Left forelimb (tissue), 1 donor: ENCODE measurements at regions not wholly inside any gene's neighbourhood (a gene's known extent, or its start where the extent isn't known, plus 50 kb on each side); places are given as distances from the start of the nearest gene placed in this dataset.

ENCODE experiments used
- DNase-seq: peaks from one replicate; pipeline ENCODE4 v3.0.0-alpha.2; 2018; ENCODE audit warnings: low spot score

GRCh38 chr7:25395976-25396375 is 167.7 kb upstream of the NPVF start:
- DNase-seq, result no peak

DNA sequence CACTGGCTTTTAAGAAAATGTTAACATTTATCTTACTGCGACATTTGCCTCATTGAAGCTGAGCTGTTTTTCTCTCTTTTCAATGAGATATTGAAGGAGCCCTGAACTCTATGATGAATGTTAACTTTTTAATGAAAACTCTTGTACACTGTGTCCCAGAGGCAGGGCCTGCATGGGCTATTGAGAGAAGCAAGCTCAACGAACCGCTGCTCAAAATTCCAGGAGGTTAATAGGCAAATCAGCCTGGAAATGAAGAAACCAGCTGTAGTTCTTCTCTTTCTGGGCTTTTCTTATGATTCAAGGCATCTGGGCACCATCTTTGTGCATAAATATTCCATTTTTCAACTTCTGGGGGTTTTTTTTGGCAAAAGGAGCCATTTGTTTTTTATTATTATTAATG is 168.4 kb upstream of the NPVF start:
- DNase-seq, result no peak

DNA sequence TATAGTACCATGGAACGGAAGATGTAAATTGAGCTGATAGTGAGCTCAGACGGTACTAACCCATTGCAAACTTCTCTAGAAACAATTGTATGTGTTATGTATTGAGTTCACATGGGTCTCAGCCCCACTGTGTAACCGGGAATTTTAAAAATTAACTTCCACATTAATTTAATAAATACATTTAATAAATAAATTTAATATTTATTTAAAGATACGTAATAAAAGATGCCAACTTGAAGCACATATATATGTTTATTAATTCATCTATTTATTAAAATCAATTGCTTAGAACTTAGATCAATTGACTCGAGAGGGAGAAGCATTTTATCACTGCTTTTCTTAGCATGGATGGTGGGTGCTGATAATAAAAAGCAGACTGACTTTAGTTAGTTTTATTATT is 170.1 kb upstream of the NPVF start:
- no peak for DNase-seq

DNA sequence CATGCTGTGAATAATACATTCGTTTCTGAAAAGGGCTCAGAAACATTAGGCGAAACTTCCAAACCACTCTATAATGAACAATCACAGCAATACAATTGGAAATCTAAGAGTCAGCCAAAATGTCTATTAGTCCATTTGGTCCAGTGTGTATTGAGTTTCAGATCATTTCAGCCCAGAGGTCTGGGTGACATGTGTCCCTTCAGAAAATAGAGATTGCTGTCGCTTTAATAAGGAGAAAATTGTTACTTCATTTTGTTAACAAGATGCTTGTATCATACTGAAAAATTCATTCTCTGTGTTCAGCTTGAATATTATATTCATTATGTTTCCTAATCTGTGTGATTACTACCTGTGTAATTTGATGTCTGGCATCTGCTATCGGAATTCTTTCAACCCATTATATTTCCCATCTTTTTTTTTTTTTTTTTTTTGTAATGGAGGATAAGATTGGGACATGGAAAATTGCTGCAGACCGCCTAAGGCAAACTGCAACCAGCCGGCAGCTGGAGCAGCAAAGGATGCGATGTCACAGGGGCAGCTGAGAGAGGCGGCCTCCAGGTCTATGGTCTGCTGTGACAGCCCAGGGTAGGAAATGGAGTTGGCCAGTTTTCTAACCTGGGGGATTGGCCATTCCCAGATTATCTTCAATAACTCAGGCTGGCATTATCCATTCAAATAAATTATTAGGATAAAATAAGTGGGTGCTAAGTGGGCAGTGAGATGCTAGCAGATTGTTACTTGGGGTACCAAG is 170.9 kb upstream of the NPVF start:
- no peak for DNase-seq

GRCh38 chr7:25402532-25402931 is 174.2 kb upstream of the NPVF start:
- DNase-seq, result no peak

- DNase-seq, result no peak
Observed at GRCh38 chr7:25405736-25406135, 177.4 kb upstream of the NPVF start.

GRCh38 chr7:25407053-25407452 is 178.8 kb upstream of the NPVF start:
- no peak for DNase-seq

- DNase-seq, result no peak
Observed at GRCh38 chr7:25408012-25408687, 179.9 kb upstream of the NPVF start.

DNA sequence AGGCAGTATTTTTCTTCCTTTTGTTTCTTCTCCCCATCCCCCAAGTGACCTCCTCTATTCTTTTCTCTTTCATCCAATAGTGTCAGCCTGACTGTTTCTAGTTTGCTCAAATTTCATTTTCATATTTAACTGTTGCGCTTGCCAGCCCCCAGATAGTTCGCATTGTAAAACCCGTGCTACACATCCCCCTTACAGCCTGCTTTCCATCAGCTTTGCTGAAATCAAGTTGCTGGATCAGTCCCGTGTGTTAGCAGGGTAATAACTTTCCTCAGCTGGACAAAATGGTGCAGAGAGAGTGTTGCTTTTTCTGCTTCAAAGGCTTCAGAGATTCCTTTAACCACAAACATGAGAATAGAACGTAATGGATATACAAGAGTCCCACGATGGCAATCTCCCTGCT is 180.6 kb upstream of the NPVF start:
- no peak for DNase-seq

DNA sequence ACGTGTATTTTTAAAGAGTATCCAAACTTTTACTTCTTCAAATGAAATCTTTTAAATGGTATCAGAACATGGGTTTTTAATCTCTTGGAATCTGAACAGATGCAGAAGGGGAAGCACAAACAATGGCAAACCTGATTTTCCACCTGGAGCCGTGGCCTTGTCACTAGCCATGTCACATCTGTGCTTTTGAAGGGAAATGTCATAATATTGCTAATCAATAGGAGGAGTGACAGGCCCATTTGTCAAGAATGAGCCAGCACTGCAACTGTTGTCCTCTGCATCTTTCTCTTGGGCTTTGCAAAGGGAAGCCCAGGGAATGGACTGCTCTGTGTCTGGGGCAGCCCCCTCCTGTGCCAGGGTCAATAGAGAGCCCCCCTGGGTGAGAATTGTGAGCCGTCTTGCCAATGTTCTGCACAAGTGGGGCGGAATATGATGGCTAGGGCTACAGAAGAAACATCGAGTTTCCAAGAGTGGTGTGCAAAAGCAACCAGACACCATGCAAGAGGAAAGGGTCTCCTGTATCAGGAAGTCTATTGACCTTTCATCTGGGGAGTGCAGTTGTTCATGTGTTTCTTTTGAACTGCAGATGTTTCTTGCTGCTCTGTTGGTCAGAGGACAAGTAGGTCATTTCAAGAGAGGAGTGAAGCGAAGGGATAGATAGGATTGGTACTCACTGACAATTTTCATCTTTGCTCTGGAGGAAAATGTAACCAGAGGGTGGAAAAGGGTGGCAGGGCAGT is 181.8 kb upstream of the NPVF start:
- no peak for DNase-seq

GRCh38 chr7:25420771-25421170 is 192.5 kb upstream of the NPVF start:
- DNase-seq, result no peak

DNA sequence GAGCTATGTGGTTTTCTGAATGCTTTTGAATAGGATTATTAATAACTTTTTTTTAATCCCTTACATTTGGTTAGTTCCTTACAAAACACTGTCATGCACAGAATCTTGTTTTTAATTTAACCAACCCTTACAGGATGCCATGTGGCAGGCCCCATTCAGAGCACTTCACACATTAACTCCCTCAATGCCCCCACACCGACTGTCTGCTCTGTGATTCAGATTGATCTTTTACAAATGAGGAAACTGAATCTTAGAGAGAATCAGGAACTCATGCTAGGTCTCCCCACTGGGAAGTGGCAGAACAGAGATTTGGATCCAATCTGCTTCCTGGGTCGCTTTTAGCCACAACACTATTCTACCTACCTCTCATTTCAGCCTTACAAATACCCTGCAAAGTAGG is 195.8 kb upstream of the NPVF start:
- DNase-seq, result no peak

DNA sequence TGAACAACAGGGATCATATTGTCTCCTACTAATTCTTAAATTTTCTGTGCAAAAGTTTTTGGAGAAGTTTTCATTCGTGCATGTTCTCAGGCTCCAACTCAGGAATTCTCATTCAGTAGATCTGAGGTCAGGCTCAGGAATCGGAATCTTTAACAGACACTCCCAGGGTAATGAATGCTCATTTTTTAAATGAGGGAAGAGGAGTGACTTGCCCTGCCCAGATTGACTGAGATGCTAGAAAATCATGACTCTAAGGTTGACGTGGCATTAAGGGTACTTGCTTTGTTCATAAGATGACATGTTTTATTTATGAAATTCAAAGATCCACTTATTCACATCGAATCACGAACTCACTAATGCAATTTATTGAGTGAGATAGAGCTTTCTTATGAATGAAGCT is 196.6 kb upstream of the NPVF start:
- DNase-seq, result no peak

- no peak for DNase-seq
Observed at GRCh38 chr7:25427721-25428120, 199.4 kb upstream of the NPVF start.

DNA sequence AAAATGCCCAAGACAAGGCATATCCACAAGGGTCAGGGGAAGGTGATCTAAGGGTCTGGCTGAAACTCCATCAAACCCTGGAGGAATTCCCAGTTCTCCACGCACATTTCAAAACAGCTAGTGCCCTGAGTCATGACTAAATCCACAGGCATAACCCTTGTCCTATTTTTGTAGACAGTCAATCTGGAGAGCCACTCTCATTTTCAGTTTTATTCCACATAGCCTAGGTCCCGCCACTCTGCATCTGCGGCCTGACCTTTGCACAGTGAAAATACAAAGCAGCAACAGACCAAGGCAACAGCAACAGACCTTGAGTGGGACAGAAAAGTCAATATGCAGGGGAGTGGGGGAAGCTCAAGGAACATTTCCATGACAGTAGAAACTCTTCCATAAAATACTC is 201.4 kb upstream of the NPVF start:
- no peak for DNase-seq

GRCh38 chr7:25430200-25430931 is 202.1 kb upstream of the NPVF start:
- DNase-seq, result no peak

DNA sequence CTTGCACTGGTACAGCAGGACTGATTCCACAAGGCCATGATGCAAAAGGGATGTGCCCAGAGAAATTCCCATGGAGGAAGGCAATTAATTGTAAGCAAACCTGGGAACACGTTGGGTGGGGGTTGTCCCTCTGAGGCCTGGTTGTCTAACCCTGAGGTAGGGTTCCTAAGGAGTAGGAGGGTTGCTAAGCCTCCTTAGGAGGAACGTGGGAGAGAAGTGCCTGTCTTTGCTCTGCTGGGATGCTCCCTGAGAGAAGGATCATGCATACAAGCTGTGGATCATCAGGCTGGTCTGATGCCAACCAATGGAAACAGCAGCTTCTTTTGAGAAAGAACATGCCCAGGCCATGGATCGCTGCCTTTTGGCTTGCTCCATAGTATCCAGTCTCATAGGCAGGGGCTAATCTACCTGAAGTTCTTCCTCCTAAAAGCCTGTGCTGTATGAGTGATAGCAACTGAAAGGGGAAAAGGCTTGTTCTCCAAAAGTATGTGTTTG is 203.7 kb upstream of the NPVF start:
- no peak for DNase-seq

DNA sequence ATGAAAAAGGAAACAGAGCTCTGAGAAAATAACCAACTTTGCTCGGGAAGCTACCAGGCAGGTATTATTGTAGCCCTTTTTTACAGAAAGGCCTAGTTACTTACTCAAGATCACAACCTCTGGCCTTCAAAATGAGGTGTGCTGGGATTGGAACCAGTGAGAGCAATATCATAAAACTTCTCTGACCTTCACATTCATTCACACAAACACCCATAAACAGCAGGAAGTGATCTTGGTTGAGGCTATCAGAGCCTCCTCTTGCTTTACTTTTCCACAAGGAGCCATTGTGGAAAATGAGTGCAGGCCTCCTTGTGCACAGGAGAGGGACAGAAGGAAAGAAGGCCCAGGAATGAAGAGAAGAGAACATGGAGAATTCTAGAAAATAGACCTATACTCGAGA is 204.5 kb upstream of the NPVF start:
- DNase-seq, result no peak

DNA sequence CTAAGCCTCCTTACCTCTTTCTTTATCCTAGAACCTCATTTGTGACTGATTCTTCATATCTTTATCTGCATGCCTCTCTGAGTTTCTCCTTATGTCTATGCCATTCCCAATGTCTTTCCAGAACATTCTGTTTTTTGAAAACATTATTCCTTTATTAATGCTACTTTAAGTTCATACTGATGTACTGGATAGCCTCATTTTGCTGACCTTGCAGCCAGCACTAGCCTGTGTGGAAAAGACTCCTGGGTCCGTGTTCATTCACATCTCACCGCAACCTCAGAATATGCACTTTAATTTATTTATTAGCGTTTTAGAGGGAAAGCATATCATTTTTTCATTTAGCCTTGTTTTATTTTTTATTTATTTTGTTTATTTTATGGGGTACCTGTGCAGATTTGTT is 208.1 kb upstream of the NPVF start:
- no peak for DNase-seq

GRCh38 chr7:25437308-25437707 is 209.0 kb upstream of the NPVF start:
- no peak for DNase-seq

GRCh38 chr7:25444991-25445390 is 216.7 kb upstream of the NPVF start:
- DNase-seq, result no peak

DNA sequence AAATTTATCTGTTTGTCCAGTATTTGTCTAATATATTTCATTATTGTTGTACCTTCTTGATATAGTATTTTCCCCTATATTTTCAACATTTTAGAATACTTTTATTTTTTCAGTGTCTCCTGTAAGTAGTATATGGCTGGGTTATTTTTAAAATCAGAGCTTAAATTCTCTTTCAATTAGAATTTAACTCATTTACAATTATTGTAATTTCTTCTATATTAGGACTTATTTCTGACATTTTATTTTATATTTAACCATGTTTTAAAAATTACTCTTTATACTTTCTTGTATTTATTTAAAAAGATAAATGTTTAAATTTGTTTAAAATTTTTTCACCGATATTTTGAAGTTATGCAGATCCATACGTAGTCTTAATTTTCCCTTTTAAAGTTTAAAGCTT is 220.0 kb upstream of the NPVF start:
- no peak for DNase-seq
